ENCODE measurements at regions not wholly inside any gene's neighbourhood (a gene's known extent, or its start where the extent isn't known, plus 50 kb on each side); places are given as distances from the start of the nearest gene placed in this dataset.

- no peak for TF ChIP-seq CTCF (conservative IDR thresholded peaks at IDR 0.05; ENCODE audit: low read depth in 2 of 2)
- TF ChIP-seq POLR2AphosphoS5 (IDR thresholded peaks at IDR 0.05; ENCODE audit: low read depth): no peak
- TF ChIP-seq EZH2 (IDR thresholded peaks at IDR 0.05; ENCODE audit: low read depth, unreplicated experiment): no peak
- TF ChIP-seq, protein P1, sequence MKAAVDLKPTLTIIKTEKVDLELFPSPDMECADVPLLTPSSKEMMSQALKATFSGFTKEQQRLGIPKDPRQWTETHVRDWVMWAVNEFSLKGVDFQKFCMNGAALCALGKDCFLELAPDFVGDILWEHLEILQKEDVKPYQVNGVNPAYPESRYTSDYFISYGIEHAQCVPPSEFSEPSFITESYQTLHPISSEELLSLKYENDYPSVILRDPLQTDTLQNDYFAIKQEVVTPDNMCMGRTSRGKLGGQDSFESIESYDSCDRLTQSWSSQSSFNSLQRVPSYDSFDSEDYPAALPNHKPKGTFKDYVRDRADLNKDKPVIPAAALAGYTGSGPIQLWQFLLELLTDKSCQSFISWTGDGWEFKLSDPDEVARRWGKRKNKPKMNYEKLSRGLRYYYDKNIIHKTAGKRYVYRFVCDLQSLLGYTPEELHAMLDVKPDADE (IDR thresholded peaks at IDR 0.05): no peak
These were observed 1048.5 kb upstream of the PABPC4L start for GRCh38 chr4:135250040-135250439.
